Right ventricle myocardium superior (tissue), 1 donor: ENCODE measurements at regions not wholly inside any gene's neighbourhood (a gene's known extent, or its start where the extent isn't known, plus 50 kb on each side); places are given as distances from the start of the nearest gene placed in this dataset.

Source experiments
- ATAC-seq: fragments of 200-7000 bp; cut with Tn5 transposase; one replicate; pipeline ENCODE4 v1.9.1; 2020; ENCODE audit warnings: mild to moderate bottlenecking; ENCODE audit not compliant: poor library complexity
- DNase-seq: peaks from one replicate; pipeline ENCODE4 v3.0.0-alpha.2; 2020
- intact Hi-C: fragments of 100-400 bp; cut with DNase I; formaldehyde crosslinking; loops from one replicate; pipeline ENCODE4 v1.11.2; 2022
- donor health status: DM: no; HTN: yes; CAD: no; lungs with severe emphysema.

- DNase-seq, result no peak
- no peak for ATAC-seq
- intact Hi-C loops, result loop anchor here (5.0 kb wide), 1 partner anchor 760 kb away; no protein-coding TSS in a partner anchor
Measured at GRCh38 chr20:24157213-24157612, 168.6 kb upstream of the GGTLC1 start.

- ATAC-seq (peak; percentile 55), DNase-seq (no peak)
- intact Hi-C loops, result no loop called here
Measured at GRCh38 chr20:24153101-24154040, 164.8 kb upstream of the GGTLC1 start.

GRCh38 chr20:24151621-24152294, 163.2 kb upstream of the GGTLC1 start:
- DNase-seq (no peak), ATAC-seq (no peak)
- intact Hi-C loops, result no loop called here

GRCh38 chr20:24150406-24150805, 161.8 kb upstream of the GGTLC1 start:
- ATAC-seq (no peak), DNase-seq (no peak)
- intact Hi-C loops, result no loop called here

GRCh38 chr20:24149881-24150307, 161.3 kb upstream of the GGTLC1 start:
- peak; percentile 94 for ATAC-seq
- peak; percentile 72 for DNase-seq
- intact Hi-C loops, result no loop called here

GRCh38 chr20:24149175-24149574, 160.6 kb upstream of the GGTLC1 start:
- no peak for ATAC-seq
- intact Hi-C loops, result no loop called here
- no peak for DNase-seq

GRCh38 chr20:24148372-24148771, 159.8 kb upstream of the GGTLC1 start:
- no peak for DNase-seq
- no peak for ATAC-seq
- intact Hi-C loops, result no loop called here

GRCh38 chr20:24147961-24148360, 159.4 kb upstream of the GGTLC1 start:
- no peak for ATAC-seq
- intact Hi-C loops, result no loop called here

GRCh38 chr20:24147479-24147878, 158.9 kb upstream of the GGTLC1 start:
- ATAC-seq, result no peak
- no peak for DNase-seq
- intact Hi-C loops, result no loop called here

More at GRCh38 chr20:24147961-24148360, 159.4 kb upstream of the GGTLC1 start:
- no peak for DNase-seq

- DNase-seq, result no peak
- ATAC-seq, result no peak
- intact Hi-C loops, result no loop called here
Measured at GRCh38 chr20:24146231-24146634, 157.7 kb upstream of the GGTLC1 start.

- no peak for ATAC-seq
- intact Hi-C loops, result no loop called here
Measured at GRCh38 chr20:24144371-24144770, 155.8 kb upstream of the GGTLC1 start.

GRCh38 chr20:24141111-24141510, 152.5 kb upstream of the GGTLC1 start:
- DNase-seq (no peak), ATAC-seq (no peak)
- intact Hi-C loops, result no loop called here

More at GRCh38 chr20:24144371-24144770, 155.8 kb upstream of the GGTLC1 start:
- DNase-seq, result no peak

- DNase-seq, result no peak
- intact Hi-C loops, result no loop called here
- no peak for ATAC-seq
Measured at GRCh38 chr20:24139846-24140245, 151.3 kb upstream of the GGTLC1 start.

- intact Hi-C loops, result no loop called here
Measured at GRCh38 chr20:24138951-24139350, 150.4 kb upstream of the GGTLC1 start.

GRCh38 chr20:24138196-24138857, 149.7 kb upstream of the GGTLC1 start:
- intact Hi-C loops, result no loop called here
- no peak for ATAC-seq

More at GRCh38 chr20:24138951-24139350, 150.4 kb upstream of the GGTLC1 start:
- no peak for DNase-seq
- no peak for ATAC-seq

GRCh38 chr20:24136659-24137246, 148.2 kb upstream of the GGTLC1 start:
- ATAC-seq (no peak), DNase-seq (no peak)
- intact Hi-C loops, result no loop called here

More at GRCh38 chr20:24138196-24138857, 149.7 kb upstream of the GGTLC1 start:
- DNase-seq, result no peak

GRCh38 chr20:24135781-24136180, 147.2 kb upstream of the GGTLC1 start:
- ATAC-seq (no peak), DNase-seq (no peak)
- intact Hi-C loops, result no loop called here

GRCh38 chr20:24134930-24135329, 146.4 kb upstream of the GGTLC1 start:
- intact Hi-C loops, result no loop called here
- ATAC-seq, result no peak
- DNase-seq, result no peak

GRCh38 chr20:24134284-24134683, 145.7 kb upstream of the GGTLC1 start:
- ATAC-seq, result no peak
- DNase-seq, result no peak
- intact Hi-C loops, result no loop called here
